ENCODE measurements at regions not wholly inside any gene's neighbourhood (a gene's known extent, or its start where the extent isn't known, plus 50 kb on each side); places are given as distances from the start of the nearest gene placed in this dataset.

DNA sequence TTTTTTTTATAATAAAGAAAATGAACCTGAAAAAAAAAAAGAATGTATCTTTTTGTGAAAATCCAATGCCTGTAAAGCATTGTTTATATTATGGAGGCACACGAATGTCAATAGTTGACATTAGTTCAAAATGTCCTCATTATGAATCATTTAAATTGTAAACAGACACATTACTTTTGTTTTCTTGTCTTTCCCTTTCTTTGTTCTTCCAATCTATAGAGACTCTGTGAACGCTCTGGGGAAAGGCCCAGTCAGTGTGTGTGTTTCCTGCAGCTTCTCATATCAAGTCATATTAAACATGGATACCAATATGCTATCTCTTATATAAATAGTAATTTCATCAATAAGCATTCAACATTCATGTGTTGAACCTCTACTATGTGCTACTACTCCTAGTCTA, 193.1 kb downstream of the KCTD12 start:
- H3K4me3 ChIP-seq (ENCODE audit: low read depth, low read length): no peak overlapping the region
- TF ChIP-seq MYC (IDR thresholded peaks at IDR 0.05; ENCODE audit: low read depth, low read length): no peak
- no peak for TF ChIP-seq MAX (IDR thresholded peaks at IDR 0.05; ENCODE audit: low read depth, low read length)
- TF ChIP-seq POLR2A (IDR thresholded peaks at IDR 0.05; ENCODE audit: extremely low read depth, insufficient read length): no peak
- TF ChIP-seq, protein P1, sequence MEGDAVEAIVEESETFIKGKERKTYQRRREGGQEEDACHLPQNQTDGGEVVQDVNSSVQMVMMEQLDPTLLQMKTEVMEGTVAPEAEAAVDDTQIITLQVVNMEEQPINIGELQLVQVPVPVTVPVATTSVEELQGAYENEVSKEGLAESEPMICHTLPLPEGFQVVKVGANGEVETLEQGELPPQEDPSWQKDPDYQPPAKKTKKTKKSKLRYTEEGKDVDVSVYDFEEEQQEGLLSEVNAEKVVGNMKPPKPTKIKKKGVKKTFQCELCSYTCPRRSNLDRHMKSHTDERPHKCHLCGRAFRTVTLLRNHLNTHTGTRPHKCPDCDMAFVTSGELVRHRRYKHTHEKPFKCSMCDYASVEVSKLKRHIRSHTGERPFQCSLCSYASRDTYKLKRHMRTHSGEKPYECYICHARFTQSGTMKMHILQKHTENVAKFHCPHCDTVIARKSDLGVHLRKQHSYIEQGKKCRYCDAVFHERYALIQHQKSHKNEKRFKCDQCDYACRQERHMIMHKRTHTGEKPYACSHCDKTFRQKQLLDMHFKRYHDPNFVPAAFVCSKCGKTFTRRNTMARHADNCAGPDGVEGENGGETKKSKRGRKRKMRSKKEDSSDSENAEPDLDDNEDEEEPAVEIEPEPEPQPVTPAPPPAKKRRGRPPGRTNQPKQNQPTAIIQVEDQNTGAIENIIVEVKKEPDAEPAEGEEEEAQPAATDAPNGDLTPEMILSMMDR (IDR thresholded peaks at IDR 0.05; ENCODE audit: low read depth, low read length): no peak
- DNase-seq (ENCODE audit: low read depth): no peak

DNA sequence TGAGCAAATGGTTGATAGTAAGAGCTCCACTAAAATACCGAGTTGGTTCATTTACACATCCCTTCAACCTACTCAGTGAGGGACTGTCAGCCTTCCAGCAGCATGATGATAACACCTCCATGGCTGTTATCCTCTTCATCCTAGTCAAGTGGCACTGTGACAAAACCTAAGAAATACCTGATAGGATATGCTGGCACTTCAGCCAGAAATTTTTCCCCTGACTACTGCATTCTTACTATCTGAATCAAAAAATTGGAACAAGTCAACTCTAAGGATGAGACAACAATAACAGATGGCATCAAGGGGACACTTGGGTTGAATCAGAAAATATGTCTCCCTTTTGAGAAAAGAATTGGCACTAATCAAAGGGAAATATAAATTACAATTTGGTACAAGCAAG, 193.9 kb downstream of the KCTD12 start:
- no peak for DNase-seq (ENCODE audit: low read depth)
- TF ChIP-seq MYC (IDR thresholded peaks at IDR 0.05; ENCODE audit: low read depth, low read length): no peak
- TF ChIP-seq, protein P1 (IDR thresholded peaks at IDR 0.05; ENCODE audit: low read depth, low read length): no peak
- no peak for TF ChIP-seq MAX (IDR thresholded peaks at IDR 0.05; ENCODE audit: low read depth, low read length)
- no peak for TF ChIP-seq POLR2A (IDR thresholded peaks at IDR 0.05; ENCODE audit: extremely low read depth, insufficient read length)
- H3K4me3 ChIP-seq (ENCODE audit: low read depth, low read length): no peak overlapping the region

DNA sequence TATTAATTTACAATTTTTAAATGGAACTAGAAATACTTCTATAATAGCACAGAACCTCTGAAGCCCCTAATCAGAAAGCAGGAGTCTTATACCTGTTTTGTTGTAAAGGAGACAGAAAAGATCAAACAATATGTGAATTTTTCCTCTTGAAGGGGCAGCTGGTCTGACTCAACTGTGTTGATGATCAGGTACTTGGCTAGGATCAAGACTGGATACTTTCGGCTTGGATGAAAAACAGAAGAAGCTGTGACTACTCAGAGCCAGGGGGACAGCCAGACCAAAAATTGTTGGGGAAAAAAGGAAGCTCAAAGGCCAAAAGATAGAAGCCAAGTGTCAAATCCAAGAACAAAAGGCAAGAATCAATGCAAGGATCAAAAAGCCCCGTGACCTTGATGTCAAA, 195.6 kb downstream of the KCTD12 start:
- DNase-seq (ENCODE audit: low read depth): no peak
- TF ChIP-seq POLR2A (IDR thresholded peaks at IDR 0.05; ENCODE audit: extremely low read depth, insufficient read length) (no peak), MYC (IDR thresholded peaks at IDR 0.05; ENCODE audit: low read depth, low read length) (no peak), MAX (IDR thresholded peaks at IDR 0.05; ENCODE audit: low read depth, low read length) (no peak)
- TF ChIP-seq, protein P1 (IDR thresholded peaks at IDR 0.05; ENCODE audit: low read depth, low read length): no peak
- no peak overlapping the region for H3K4me3 ChIP-seq (ENCODE audit: low read depth, low read length)

GRCh38 chr13:76687467-76687866, 198.7 kb downstream of the KCTD12 start:
- no peak for DNase-seq (ENCODE audit: low read depth)
- TF ChIP-seq MYC (IDR thresholded peaks at IDR 0.05; ENCODE audit: low read depth, low read length): no peak
- TF ChIP-seq, protein P1 (IDR thresholded peaks at IDR 0.05; ENCODE audit: low read depth, low read length): no peak
- no peak for TF ChIP-seq POLR2A (IDR thresholded peaks at IDR 0.05; ENCODE audit: extremely low read depth, insufficient read length)
- no peak for TF ChIP-seq MAX (IDR thresholded peaks at IDR 0.05; ENCODE audit: low read depth, low read length)
- no peak overlapping the region for H3K4me3 ChIP-seq (ENCODE audit: low read depth, low read length)

- no peak for DNase-seq (ENCODE audit: low read depth)
- TF ChIP-seq, protein P1 (IDR thresholded peaks at IDR 0.05; ENCODE audit: low read depth, low read length): no peak
- TF ChIP-seq POLR2A (IDR thresholded peaks at IDR 0.05; ENCODE audit: extremely low read depth, insufficient read length): no peak
- TF ChIP-seq MAX (IDR thresholded peaks at IDR 0.05; ENCODE audit: low read depth, low read length): no peak
- no peak for TF ChIP-seq MYC (IDR thresholded peaks at IDR 0.05; ENCODE audit: low read depth, low read length)
- H3K4me3 ChIP-seq (ENCODE audit: low read depth, low read length): no peak overlapping the region
Measured at GRCh38 chr13:76685938-76686337, 200.3 kb downstream of the KCTD12 start.

DNA sequence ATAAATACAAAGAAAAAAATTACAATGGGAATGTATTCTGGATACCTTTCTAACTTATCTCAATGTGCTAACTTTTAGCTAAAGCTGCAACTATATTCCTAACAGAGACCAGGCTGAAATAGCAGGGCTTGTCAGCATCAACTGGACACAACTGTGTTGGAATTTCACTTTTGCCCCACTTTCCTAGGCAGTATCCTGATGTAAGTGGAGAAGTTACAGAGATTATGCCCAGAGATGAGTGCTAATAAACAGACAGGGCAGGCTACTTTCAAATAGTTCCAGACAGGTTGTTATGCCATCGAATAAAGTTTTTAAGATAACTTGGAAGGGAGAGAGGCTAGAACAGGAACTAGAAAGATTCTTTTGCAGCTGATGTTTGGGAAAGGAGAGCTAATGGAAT, 201.9 kb downstream of the KCTD12 start:
- DNase-seq (ENCODE audit: low read depth): no peak
- no peak overlapping the region for H3K4me3 ChIP-seq (ENCODE audit: low read depth, low read length)
- TF ChIP-seq, protein P1 (IDR thresholded peaks at IDR 0.05; ENCODE audit: low read depth, low read length): no peak
- TF ChIP-seq MYC (IDR thresholded peaks at IDR 0.05; ENCODE audit: low read depth, low read length) (no peak), MAX (IDR thresholded peaks at IDR 0.05; ENCODE audit: low read depth, low read length) (no peak), POLR2A (IDR thresholded peaks at IDR 0.05; ENCODE audit: extremely low read depth, insufficient read length) (no peak)
